ENCODE measurements at regions not wholly inside any gene's neighbourhood (a gene's known extent, or its start where the extent isn't known, plus 50 kb on each side); places are given as distances from the start of the nearest gene placed in this dataset.

DNA sequence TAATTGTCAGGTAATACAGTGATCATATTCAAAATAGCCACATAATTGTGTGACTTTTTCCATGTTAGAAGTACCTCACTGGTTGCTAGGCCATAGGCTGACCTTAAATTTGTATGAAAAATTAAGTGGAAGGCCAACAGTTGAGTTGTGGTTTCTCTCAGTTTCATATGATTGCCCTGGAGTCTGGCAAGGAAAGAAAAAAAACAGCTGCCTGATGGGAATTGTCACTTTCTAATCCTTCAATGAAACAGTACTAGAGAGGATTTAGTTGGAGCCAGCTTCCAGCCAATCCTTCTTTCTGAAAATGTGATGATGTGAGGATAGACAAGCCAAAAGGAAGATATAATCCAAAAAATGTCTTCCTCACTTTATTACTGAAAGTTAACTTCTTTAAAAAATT lies 113.6 kb downstream of the ALX1 start:
- TF ChIP-seq, protein P1, sequence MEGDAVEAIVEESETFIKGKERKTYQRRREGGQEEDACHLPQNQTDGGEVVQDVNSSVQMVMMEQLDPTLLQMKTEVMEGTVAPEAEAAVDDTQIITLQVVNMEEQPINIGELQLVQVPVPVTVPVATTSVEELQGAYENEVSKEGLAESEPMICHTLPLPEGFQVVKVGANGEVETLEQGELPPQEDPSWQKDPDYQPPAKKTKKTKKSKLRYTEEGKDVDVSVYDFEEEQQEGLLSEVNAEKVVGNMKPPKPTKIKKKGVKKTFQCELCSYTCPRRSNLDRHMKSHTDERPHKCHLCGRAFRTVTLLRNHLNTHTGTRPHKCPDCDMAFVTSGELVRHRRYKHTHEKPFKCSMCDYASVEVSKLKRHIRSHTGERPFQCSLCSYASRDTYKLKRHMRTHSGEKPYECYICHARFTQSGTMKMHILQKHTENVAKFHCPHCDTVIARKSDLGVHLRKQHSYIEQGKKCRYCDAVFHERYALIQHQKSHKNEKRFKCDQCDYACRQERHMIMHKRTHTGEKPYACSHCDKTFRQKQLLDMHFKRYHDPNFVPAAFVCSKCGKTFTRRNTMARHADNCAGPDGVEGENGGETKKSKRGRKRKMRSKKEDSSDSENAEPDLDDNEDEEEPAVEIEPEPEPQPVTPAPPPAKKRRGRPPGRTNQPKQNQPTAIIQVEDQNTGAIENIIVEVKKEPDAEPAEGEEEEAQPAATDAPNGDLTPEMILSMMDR (IDR thresholded peaks at IDR 0.05; ENCODE audit: extremely low read depth, insufficient read depth, missing control alignments), result no peak
- DNase-seq (ENCODE audit: low spot score), result no peak
- in situ Hi-C loops (cut with MboI; ENCODE audit: low pct_unique_long_range_greater_than_20kb, low sequenced_read_pairs, unreplicated experiment), result no loop called here

GRCh38 chr12:85394065-85394464 lies 114.0 kb downstream of the ALX1 start:
- no peak for DNase-seq (ENCODE audit: low spot score)
- in situ Hi-C loops (cut with MboI; ENCODE audit: low pct_unique_long_range_greater_than_20kb, low sequenced_read_pairs, unreplicated experiment), result no loop called here
- TF ChIP-seq, protein P1 (IDR thresholded peaks at IDR 0.05; ENCODE audit: extremely low read depth, insufficient read depth, missing control alignments), result no peak

- no peak for DNase-seq (ENCODE audit: low spot score)
- TF ChIP-seq, protein P1 (IDR thresholded peaks at IDR 0.05; ENCODE audit: extremely low read depth, insufficient read depth, missing control alignments), result no peak
- in situ Hi-C loops (cut with MboI; ENCODE audit: low pct_unique_long_range_greater_than_20kb, low sequenced_read_pairs, unreplicated experiment), result no loop called here
Observed at GRCh38 chr12:85394809-85395208, 114.8 kb downstream of the ALX1 start.

- in situ Hi-C loops (cut with MboI; ENCODE audit: low pct_unique_long_range_greater_than_20kb, low sequenced_read_pairs, unreplicated experiment), result no loop called here
Observed at GRCh38 chr12:85405262-85405661, 125.2 kb downstream of the ALX1 start.

GRCh38 chr12:85405781-85406522 lies 125.9 kb downstream of the ALX1 start:
- TF ChIP-seq, protein P1 (IDR thresholded peaks at IDR 0.05; ENCODE audit: extremely low read depth, insufficient read depth, missing control alignments), result no peak
- DNase-seq (ENCODE audit: low spot score), result no peak

More at GRCh38 chr12:85405262-85405661, 125.2 kb downstream of the ALX1 start:
- DNase-seq (ENCODE audit: low spot score), result no peak
- TF ChIP-seq, protein P1 (IDR thresholded peaks at IDR 0.05; ENCODE audit: extremely low read depth, insufficient read depth, missing control alignments), result no peak

GRCh38 chr12:85413266-85413665 lies 133.2 kb downstream of the ALX1 start:
- TF ChIP-seq, protein P1 (IDR thresholded peaks at IDR 0.05; ENCODE audit: extremely low read depth, insufficient read depth, missing control alignments), result no peak
- in situ Hi-C loops (cut with MboI; ENCODE audit: low pct_unique_long_range_greater_than_20kb, low sequenced_read_pairs, unreplicated experiment), result no loop called here
- no peak for DNase-seq (ENCODE audit: low spot score)

More at GRCh38 chr12:85405781-85406522, 125.9 kb downstream of the ALX1 start:
- in situ Hi-C loops (cut with MboI; ENCODE audit: low pct_unique_long_range_greater_than_20kb, low sequenced_read_pairs, unreplicated experiment), result no loop called here
